ENCODE measurements at regions not wholly inside any gene's neighbourhood (a gene's known extent, or its start where the extent isn't known, plus 50 kb on each side); places are given as distances from the start of the nearest gene placed in this dataset.

DNA sequence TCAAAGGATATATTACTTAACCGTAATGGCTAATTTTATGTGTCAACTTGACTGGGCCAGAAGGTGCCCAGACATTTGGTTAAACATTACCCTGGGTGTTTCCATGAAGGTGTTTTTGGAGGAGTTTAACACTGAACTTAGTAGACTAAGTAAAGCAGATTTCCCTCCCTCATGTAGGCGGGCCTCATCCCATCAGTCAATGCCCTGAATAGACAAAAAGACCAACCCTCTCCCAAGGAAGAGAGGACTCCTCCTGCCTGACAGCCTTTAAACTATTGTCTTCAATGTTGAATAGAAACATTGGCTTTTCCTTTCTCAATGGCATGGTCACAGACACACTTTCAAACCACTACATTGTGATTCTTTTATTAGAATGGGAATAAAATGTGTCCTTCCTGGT lies 121.9 kb downstream of the SETD4 start:
- DNase-seq (ENCODE audit: low read depth in 2 of 2), result no peak

DNA sequence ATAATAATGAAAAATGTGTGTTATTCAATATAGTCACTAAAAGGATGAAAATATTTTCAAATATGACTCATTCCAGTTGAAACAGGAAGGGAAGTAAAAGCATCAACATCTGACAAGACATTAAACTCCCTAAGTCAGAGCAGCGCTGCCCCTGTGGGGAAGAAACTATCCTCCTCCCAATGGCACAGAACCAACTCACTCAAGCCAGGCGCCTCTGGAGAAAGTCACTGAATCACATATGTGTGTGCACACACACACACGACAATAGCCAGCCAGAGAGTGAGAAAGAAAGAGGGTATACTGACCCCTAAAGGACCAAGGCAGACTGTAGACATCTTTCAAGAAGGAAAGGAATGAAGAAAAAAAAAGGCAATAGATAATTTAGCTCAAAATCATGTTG lies 126.9 kb downstream of the SETD4 start:
- DNase-seq (ENCODE audit: low read depth in 2 of 2), result no peak

DNA sequence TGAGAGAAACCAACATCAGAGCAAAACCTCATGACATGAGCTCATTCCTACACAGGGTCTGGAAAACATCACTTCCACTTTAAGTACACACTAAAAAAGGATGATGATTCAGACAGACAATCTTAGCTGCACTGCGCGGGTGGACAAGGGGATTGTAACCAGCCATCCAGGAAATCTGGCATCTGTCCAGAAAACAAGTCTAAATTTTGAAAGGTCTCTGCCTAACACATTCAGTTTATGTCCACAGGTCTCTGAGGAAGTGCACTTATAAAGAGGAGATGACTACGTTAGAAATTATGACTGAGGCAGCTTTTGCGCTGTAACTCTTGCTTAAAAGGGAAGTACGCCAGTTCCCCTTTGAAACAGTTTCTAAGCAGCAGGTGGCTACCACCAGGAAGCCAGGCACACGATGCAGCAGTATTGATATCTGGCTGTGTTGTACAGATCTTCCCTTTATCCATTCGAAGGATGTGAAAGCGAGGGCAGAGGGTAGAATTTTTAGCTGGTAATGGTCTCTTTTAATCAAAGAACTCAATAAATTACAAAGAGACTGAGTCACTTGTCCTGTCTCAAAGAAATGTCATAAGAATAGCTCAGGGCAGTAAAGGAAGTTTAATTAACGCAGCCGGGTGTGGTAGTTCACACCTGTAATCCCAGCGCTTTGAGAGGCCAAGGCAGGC lies 128.0 kb downstream of the SETD4 start:
- no peak for DNase-seq (ENCODE audit: low read depth in 2 of 2)

DNA sequence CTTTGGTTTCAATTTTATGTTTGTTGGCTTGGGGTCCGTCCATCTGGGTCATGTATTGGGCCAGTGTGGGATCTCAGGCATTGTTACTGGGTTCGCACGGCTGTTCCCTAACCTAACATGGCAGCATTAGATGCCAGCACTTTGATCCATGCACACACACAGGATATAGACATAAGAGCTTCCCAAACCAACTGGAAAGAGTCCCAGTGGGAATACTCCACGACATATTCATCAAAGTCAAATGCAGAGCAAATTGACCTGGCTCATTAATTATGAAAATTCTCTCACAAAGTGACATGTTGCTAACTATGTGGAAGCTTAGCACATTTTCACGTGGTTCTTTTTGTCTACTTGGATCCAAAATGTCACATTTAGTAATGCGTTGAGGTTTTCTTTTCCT lies 130.4 kb downstream of the SETD4 start:
- no peak for DNase-seq (ENCODE audit: low read depth in 2 of 2)

DNA sequence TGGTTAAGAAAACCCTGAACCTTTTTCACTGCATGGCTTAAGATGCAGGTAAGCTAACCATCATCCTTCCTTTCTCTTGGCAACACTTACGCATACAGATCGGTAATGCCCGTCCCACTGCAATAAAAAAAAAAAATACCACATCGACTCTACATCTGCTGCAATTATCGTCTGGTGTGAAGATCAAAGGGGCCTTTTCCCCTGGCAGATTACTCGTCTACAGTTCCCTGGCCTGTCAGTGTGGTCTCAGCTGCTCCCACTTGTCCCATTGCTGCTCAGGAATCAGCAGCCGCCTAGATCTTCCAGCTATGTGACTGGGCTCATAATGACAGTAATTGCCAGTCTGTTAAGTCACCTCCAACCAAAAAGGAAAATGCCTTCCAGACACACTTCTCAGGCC lies 133.1 kb downstream of the SETD4 start:
- no peak for DNase-seq (ENCODE audit: low read depth in 2 of 2)

DNA sequence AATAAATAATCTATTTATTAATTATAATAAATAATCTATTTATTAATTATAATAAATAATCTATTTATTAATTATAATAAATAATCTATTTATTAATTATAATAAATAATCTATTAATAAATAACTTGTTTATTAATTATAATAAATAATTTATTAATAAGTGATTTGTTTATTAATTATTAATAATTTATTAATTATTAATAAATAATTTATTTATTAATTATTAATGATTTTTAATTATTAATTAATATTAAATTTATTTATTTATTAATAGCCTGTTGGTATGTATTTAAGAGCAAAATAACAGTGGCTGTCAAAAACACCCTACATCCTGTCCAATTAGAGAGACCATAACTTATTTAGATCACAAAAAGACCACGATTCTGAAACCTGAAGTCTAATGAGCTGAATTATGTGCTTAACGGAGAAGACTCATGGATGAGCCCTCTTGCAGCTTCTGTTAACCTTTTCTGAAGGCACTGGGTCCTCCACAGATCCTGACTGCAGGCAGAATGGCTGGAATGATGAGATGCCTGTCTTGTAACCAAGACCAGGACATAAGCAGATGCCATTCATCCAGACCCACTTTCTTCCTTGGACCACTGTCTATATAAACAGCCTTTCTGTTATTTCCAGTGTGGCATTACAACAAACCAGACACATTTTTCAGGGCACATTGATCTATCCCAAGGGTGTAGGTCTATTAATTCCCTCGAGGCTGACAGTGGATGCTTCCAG lies 134.2 kb downstream of the SETD4 start:
- no peak for DNase-seq (ENCODE audit: low read depth in 2 of 2)

DNA sequence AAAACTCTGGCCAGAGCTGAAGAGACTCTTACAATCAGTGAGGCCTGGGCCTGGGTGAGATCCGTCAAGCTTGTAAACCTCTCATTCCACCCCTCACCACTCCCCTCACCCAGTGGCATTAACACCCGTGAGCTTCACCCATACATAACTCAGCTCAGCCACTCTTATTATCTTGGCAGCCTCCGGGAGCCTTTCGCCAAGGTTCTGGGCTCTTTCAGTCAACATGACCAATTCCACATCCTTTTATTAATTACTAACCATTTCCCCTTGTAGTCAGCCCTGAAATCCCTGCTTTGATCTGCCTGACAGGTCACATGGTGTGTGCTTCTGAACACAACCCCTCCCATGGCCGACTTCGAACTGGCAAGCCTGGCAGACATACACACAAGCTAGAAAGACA lies 134.8 kb downstream of the SETD4 start:
- no peak for DNase-seq (ENCODE audit: low read depth in 2 of 2)

DNA sequence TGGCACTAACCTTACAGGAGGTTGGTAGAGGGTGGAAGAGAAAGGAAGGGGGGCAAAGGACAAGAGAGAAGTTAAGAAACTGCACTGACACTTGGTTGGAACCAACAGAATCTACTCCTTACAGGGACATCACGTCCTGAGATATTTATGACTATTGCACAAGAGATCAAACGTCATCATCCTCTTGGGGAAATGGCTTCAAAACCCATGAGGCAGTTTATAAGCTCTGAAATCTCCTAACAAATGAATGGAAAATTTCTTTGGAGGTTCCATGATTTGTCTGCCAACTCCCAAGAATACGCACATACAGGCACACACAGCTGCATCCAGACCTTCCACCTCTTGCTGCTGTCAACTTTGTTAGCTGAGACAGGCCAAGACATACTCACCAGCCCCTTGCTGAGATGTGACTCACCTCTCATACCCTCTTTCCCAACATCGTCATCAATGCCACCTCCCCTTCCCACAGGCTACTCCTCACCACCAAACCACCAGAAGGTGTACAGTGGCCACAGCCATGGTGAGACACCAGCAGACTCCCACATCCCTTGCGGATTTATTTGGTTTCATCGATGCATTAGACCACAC lies 135.5 kb downstream of the SETD4 start:
- no peak for DNase-seq (ENCODE audit: low read depth in 2 of 2)

DNA sequence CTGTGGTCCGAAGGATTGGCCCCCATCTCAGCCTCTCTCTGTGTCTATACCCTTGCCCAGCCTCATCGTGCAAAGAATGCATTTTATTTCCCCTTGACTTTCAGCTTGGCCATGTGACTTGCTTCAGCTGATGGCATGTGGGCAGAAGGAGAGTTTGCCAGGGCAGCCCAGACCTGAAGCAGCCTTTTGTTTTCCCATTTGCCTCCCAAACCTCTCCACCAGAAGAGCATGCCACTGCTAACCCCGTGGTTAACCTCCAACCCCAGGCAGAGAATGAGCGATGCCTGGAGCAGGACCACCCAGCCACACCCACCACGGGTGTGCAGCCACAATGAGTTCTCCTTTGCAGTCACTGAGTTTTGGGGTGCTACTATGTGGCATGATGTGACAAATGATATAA lies 136.4 kb downstream of the SETD4 start:
- no peak for DNase-seq (ENCODE audit: low read depth in 2 of 2)

DNA sequence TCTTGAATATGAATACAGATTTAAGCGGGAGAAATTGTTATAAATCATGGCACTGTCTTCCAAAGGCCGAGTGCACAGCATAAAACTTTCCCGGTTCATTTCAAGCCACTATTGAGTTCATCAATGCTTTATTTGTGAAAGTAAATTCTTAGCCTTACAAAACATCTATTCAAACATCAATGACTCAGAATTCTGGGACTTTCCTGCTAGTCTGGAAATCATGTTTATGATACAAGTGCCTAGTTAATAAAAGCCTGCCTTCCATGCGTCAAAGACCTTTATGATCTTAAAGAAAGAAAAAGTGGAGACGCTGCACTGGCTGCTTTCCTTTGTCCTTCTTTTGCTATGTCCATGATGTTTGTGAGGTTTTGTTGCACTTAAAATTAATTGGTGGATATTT lies 137.7 kb downstream of the SETD4 start:
- no peak for DNase-seq (ENCODE audit: low read depth in 2 of 2)

DNA sequence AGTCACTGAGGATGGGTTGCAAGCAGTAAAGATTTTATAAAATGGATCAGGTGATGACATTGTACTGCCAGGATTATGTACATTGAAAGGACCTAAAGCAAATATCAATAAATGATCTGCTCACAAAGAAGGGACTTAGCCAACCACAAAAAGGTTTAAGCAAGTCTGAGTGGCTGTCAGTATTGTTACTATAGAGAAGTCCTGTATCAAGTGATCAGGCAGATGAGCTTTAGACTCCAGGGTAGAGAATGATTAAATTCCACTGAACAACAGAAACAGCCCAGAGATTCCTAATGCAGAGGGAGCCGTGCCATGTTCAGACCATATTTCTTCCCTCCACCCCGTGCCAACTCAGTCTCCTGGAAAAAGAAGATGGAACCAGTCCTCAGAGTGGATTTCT lies 138.9 kb downstream of the SETD4 start:
- DNase-seq (ENCODE audit: low read depth in 2 of 2), result no peak

DNA sequence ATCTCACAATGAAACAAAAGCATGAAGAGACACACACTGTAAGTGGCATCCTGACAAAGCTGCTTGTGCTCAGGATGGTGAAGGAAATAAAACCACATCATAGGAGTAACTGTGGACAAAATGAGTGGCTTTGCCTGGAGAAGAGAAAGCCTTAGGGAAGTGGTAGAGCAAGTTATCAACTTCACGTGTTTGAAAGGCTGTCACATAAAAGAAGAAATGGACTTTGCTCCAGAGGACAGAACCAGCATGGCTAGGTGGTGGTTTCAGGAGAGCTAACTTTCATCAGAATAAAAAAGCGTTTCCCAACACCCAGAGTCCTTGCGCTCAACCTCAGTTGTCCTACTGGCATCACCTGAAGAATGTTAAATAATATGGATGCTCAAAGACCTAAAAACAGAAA lies 139.9 kb downstream of the SETD4 start:
- no peak for DNase-seq (ENCODE audit: low read depth in 2 of 2)

DNA sequence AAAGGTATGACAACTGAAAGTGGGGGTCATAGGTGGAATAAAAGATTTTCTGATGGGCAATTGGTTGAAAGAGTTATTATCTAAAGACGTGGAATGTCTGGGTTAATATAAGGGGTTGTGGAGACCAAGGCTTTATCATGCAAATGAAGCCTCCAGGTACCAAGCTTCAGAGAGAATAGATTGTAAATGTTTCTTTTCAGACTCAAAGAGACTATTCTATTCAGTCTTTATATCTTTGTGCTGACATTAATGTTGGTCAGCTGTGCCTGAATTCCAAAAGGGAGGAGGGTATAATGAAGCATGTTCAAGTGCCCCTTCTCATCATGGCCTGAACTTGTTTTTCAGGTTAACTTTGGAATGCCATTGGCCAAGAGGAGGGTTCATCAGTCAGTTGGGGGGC lies 145.3 kb downstream of the SETD4 start:
- no peak for DNase-seq (ENCODE audit: low read depth in 2 of 2)

DNA sequence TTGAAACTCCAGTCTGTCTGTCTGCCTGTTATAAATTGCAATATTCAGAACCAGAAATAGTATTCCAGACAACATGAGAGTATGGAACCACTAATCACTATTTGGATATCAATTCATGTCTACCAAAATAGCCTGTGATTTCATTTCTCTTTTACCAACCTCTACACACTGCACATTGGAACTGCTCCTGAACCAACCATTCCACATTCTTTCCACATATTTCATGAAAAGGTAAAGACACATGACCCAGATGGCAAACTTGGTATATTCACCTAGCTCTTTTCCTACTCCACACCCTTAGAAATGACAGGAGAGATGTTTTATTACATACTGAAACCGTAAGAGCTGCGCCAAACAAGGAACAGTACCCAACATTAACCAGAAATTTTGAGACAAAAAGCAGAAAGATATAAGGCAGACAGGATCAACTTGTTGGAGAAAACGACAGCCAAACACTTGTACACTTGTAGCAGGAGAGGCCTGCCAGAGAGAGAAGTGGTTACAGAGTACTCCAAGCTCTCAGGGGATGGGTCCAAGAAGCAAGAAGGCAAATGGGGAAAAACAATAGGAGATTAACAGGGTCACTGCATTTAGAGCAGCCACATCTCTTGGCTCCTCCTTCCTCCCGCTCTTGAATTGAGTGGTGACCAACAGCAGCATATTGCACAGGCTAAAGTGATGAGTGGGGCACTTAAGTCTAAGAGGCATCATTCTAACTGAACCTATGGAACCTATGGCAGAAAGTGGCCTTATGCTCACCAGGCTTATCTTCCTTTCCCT lies 148.7 kb downstream of the SETD4 start:
- no peak for DNase-seq (ENCODE audit: low read depth in 2 of 2)

DNA sequence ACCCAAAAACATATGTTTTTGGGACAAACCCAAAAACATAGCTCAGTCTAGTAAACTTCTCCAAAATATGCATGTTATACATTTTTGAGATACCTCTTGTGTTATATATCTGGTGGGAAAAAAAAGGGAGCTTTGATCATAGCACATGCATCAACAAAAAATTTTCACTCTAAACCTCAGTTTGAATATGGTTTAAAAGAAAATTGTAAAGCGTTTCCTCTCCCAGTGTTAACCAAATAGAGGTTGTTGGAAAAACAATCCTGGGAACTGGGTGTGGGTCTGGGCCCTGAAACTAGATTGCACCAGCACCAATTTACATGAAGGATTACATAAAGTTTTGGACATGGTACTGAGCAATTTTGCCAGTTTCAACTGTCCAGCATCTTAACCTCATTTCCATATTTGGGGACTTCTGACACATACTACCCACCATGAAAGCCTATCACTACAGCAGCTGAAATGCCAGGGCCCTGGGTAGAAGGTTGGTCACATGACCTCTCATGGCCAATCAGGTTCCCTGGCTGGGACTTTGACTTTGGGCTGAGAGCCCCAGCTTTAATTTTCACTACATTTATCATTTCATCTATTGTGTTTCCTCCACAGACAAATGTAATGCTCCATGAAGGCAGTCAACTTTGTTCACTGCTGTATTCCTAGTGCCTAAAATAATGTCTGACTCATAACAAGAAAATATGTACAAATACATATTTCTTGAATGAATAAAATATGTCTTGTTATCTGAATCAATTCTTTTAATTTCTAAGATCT lies 150.7 kb downstream of the SETD4 start:
- DNase-seq (ENCODE audit: low read depth in 2 of 2), result no peak

DNA sequence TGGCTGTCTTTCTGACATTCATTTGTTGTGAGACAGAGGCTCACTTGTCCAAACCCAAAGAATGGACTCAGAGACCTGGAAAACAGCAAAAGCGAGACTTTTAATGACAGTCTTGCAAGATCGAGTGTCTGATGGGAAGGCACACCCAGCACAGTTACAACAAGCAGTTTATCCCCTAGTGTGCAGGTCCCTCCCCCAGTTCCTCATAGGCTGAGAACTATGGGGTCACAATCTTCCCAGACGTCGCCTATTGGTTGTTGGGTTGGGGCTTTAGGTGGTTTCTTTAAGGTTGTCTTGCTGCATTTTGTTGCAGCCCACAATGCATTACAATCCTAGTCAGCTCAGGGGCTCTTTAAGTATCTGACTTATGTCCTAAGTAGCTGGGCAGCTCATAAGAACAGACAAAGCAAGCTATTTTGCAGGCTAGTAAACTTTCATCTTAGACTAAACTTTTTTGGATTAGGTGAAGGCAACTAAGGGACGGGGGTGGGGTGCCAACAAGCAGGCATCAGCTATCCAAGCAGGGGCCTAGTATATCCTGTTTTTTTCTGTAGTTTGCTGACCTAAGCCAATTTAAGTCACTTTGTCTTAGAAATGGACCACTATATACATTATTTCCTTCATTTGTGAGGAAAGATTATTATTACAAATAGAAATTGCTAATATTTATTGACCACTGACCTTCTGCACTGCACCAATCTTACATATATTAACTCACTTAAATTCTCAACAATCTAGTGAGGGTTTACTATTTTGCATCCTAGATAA lies 151.8 kb downstream of the SETD4 start:
- DNase-seq (ENCODE audit: low read depth in 2 of 2), result no peak

DNA sequence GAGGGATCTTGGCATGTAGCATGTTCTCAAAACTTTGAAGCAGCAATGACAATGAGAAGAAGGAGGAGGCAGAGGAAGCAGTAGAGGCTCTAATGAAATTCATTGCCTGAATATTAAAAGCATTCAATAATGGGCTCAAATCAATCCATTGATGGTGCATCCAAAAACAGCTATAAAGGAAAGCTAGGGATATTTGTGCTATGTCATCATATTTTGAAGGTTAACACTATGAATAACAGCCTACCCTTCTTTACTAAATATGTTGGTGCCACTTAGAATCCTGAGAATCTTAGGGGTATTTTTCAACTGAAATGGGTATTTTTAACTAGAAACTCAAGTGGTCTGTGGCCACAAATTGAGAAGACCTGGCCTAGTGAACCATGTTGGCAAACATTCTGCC lies 153.7 kb downstream of the SETD4 start:
- DNase-seq (ENCODE audit: low read depth in 2 of 2), result no peak

DNA sequence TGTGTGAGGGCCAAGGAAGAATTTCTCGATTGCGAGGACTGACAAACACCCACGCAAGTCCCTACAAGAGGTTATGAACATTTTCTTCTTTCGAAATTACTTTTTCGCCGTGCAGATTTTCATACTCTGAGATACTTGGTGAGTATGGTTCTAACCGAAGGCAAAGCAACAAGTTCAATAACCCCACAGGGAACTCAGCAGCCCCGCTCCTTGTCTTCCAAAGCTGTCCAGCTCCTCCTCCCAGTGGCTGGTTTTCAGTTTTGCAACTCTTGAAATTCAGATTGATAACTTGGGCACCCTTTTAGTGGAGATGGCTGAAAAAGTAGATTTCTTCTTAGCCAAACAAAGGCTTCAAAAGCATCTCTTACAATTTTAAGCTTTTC lies 154.4 kb downstream of the SETD4 start:
- no peak for DNase-seq (ENCODE audit: low read depth in 2 of 2)

DNA sequence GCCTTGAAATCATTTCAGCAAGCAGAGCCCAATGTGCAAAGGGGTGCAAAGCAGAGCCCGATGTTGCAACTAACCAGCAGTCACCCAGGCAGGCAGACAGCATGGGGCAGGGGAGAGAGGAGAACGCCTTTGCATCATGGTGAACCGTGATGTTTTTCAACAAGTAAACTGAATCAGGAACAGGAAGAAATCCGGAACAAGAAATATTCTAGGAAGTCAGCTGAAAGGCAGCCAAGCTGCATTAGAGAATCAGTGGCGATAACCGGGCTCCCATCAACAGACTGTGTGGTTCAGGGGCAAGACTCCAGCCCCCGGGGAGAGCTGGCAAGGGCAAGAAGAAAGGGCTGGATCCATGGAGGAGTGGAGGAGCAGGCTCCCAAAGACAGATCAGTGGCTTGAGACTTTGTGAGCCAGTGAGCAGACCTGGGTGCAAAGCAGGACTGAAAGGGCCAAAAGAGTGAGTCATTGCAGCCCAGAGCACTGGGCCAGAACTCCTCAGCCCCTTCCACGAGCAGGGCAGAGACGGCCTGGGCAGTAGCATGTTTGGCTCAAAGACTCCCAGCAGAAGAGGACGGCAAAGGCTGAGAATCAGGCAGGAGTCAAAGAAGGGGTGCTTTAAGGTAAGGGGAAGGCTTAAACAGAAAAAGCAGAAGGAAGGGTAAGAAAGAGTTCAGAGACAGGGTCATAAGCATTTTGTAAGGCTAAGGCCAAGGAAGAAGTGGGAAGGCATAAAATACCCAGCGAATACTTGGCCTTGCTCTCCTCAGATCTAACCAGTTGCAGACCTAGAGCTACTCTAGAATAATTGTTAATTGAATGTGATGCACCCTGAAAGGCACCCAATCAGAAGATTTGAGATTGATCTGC lies 155.0 kb downstream of the SETD4 start:
- DNase-seq (ENCODE audit: low read depth in 2 of 2), result no peak

DNA sequence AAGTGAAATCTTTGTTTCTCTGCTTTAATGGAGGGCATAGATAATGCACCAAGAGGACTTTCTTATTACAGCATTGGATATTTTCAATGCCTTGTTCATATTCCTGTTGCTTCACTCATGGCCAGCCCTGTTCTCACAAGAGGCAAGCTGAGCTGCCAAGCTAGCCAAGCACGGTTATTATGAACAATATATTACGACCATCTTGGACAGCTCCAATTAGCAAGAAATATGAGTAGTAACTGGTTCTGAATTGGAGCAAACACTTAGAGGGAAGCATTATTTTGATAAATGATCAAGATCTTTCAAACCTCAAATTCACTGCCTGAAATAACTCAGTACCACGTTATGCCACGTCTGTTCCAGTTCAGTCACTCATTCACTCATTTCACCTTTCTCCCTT lies 159.8 kb downstream of the SETD4 start:
- no peak for DNase-seq (ENCODE audit: low read depth in 2 of 2)

All from stimulated activated CD8-positive, alpha-beta memory T cell treated with anti-CD3 and anti-CD28 coated beads, Interleukin-2, amount 100 ng/mL, for 1 hour (primary cell).